Panc1 (cell line): ENCODE measurements at regions not wholly inside any gene's neighbourhood (a gene's known extent, or its start where the extent isn't known, plus 50 kb on each side); places are given as distances from the start of the nearest gene placed in this dataset.

Experiments used
- ATAC-seq: fragments of 200-7000 bp; cut with Tn5 transposase; 2 replicates; pipeline ENCODE4 v1.9.1; 2020; ENCODE audit warnings: mild to moderate bottlenecking, moderate library complexity
- BruUV-seq: library from RNA; stranded (reverse); fragments of 400-500 nt; replicated peaks from 2 replicates; lab custom pipeline; 2021; lab: Mats Ljungman, UMichigan
- CTCF ChIA-PET: fragments of 300-600 bp; sonication (Branson Sonifier 250); formaldehyde crosslinking; loops from one replicate; lab custom pipeline; 2022; ENCODE audit warnings: antibody characterized with exemption; lab: Charles Lee
- POLR2A ChIA-PET: fragments of 300-600 bp; sonication (Branson Sonifier 250); formaldehyde crosslinking; loops from one replicate; lab custom pipeline; 2022; ENCODE audit warnings: antibody characterized with exemption; lab: Charles Lee
- DNase-seq: peaks from one replicate; pipeline ENCODE4 v3.0.0-alpha.2; 2010; ENCODE audit warnings: low read depth, low spot score
- H3K27ac ChIP-seq: 2 replicates; pipeline ENCODE4 v1.5.1; 2011; ENCODE audit warnings: mild to moderate bottlenecking, low read length, inconsistent platforms
- H3K27me3 ChIP-seq: fragments of 200-500 bp; sonication (Bioruptor generic); 2 replicates; pipeline ENCODE4 v1.6.0; 2014; ENCODE audit warnings: low read length, inconsistent platforms; ENCODE audit not compliant: control insufficient read depth, insufficient read depth
- H3K36me3 ChIP-seq: fragments of 200-500 bp; sonication (Bioruptor generic); 2 replicates; pipeline ENCODE4 v1.5.1; 2014; ENCODE audit warnings: inconsistent platforms, mild to moderate bottlenecking, low read length, moderate library complexity; ENCODE audit not compliant: control insufficient read depth, insufficient read depth
- H3K4me1 ChIP-seq: 2 replicates; pipeline ENCODE4 v1.5.1; 2011; ENCODE audit warnings: inconsistent platforms, mild to moderate bottlenecking, low read length, moderate library complexity; ENCODE audit not compliant: control insufficient read depth, insufficient read depth
- H3K4me3 ChIP-seq, 2 experiments: 2 replicates each; pipeline ENCODE4 v1.5.1; 2011 to 2012; ENCODE audit warnings: low read depth in 2 of 2, low read length in 2 of 2, mild to moderate bottlenecking in 2 of 2, inconsistent platforms in 1 of 2, moderate library complexity in 1 of 2
- H3K9me3 ChIP-seq: fragments of 200-500 bp; sonication (Bioruptor generic); 2 replicates; pipeline ENCODE4 v1.5.1; 2014; ENCODE audit warnings: low read depth, mild to moderate bottlenecking, inconsistent platforms, low read length, moderate library complexity; ENCODE audit not compliant: control insufficient read depth, insufficient read depth
- POLR2AphosphoS5 ChIP-seq: IDR thresholded peaks from 2 replicates; pipeline ENCODE4 v1.6.1; 2012; ENCODE audit warnings: mild to moderate bottlenecking, low read depth, low read length, moderate library complexity
- SIN3A ChIP-seq: IDR thresholded peaks from 2 replicates; pipeline ENCODE4 v1.6.1; 2012; ENCODE audit warnings: low read depth, mild to moderate bottlenecking, low read length, moderate library complexity, borderline replicate concordance; ENCODE audit not compliant: insufficient read depth
- TCF7L2 ChIP-seq: IDR thresholded peaks from 2 replicates; pipeline ENCODE4 v1.6.1; 2011; ENCODE audit warnings: mild to moderate bottlenecking, low read depth, low read length, inconsistent platforms
- in situ Hi-C: cut with HindIII; loops from 2 replicates; pipeline ENCODE4 v1.10.0; 2016; ENCODE audit warnings: low sequenced_read_pairs, low pct_unique_long_range_greater_than_20kb
- intact Hi-C: fragments of 100-400 bp; cut with micrococcal nuclease; formaldehyde crosslinking; loops from one replicate; pipeline ENCODE4 v1.10.0; 2022; ENCODE audit not compliant: unreplicated experiment
- TF ChIP-seq, protein P1 (sequence below), 2 experiments: IDR thresholded peaks; 2 replicates each; pipeline ENCODE4 v1.6.1; 2011 to 2012; ENCODE audit warnings: low read depth in 2 of 2, control low read depth in 1 of 2, low read length in 1 of 2, mild to moderate bottlenecking in 1 of 2, moderate library complexity in 1 of 2; ENCODE audit not compliant: insufficient read depth in 1 of 2
- TF ChIP-seq, protein P2 (sequence below): fragments of 450-650 bp; IDR thresholded peaks from 2 replicates; pipeline ENCODE4 v1.5.1; 2017; ENCODE audit warnings: mild to moderate bottlenecking

DNA sequence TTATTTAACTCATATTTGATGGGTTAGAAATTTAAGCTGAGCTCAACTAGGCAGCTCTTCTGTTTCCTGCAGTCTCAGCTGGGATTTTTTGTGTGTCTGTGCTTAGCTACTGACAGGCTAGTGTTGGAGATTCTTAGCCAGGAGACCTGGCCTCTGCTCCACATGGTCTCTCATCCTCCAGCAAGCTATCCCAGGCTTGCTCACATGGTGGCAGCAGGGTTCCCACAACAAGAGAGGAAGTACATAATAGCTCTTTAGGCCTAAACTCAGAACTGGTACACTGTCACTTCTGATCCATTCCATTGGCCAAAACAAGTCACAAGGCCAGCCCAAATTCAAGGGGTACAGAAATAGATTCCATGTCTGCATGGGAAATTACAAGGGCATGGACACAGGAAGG is 406.2 kb downstream of the SUCLA2 start:
- intact Hi-C loops = no loop called here
- H3K36me3 ChIP-seq = no peaks in the 10 kb centered on the region
- DNase-seq = no peak
- no peak for ATAC-seq
- CTCF ChIA-PET = no interaction called here
- no TSS peak for BruUV-seq
- TF ChIP-seq TCF7L2 (no peak), POLR2AphosphoS5 (no peak), SIN3A (no peak)
- TF ChIP-seq, protein P1, sequence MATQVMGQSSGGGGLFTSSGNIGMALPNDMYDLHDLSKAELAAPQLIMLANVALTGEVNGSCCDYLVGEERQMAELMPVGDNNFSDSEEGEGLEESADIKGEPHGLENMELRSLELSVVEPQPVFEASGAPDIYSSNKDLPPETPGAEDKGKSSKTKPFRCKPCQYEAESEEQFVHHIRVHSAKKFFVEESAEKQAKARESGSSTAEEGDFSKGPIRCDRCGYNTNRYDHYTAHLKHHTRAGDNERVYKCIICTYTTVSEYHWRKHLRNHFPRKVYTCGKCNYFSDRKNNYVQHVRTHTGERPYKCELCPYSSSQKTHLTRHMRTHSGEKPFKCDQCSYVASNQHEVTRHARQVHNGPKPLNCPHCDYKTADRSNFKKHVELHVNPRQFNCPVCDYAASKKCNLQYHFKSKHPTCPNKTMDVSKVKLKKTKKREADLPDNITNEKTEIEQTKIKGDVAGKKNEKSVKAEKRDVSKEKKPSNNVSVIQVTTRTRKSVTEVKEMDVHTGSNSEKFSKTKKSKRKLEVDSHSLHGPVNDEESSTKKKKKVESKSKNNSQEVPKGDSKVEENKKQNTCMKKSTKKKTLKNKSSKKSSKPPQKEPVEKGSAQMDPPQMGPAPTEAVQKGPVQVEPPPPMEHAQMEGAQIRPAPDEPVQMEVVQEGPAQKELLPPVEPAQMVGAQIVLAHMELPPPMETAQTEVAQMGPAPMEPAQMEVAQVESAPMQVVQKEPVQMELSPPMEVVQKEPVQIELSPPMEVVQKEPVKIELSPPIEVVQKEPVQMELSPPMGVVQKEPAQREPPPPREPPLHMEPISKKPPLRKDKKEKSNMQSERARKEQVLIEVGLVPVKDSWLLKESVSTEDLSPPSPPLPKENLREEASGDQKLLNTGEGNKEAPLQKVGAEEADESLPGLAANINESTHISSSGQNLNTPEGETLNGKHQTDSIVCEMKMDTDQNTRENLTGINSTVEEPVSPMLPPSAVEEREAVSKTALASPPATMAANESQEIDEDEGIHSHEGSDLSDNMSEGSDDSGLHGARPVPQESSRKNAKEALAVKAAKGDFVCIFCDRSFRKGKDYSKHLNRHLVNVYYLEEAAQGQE (IDR thresholded peaks at IDR 0.05; ENCODE audit: insufficient read depth in 1 of 2, low read depth in 2 of 2, low read length in 1 of 2) = no peak
- TF ChIP-seq, protein P2, sequence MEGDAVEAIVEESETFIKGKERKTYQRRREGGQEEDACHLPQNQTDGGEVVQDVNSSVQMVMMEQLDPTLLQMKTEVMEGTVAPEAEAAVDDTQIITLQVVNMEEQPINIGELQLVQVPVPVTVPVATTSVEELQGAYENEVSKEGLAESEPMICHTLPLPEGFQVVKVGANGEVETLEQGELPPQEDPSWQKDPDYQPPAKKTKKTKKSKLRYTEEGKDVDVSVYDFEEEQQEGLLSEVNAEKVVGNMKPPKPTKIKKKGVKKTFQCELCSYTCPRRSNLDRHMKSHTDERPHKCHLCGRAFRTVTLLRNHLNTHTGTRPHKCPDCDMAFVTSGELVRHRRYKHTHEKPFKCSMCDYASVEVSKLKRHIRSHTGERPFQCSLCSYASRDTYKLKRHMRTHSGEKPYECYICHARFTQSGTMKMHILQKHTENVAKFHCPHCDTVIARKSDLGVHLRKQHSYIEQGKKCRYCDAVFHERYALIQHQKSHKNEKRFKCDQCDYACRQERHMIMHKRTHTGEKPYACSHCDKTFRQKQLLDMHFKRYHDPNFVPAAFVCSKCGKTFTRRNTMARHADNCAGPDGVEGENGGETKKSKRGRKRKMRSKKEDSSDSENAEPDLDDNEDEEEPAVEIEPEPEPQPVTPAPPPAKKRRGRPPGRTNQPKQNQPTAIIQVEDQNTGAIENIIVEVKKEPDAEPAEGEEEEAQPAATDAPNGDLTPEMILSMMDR = no peak
- H3K27ac ChIP-seq = no peak overlapping the region
- no peaks in the 10 kb centered on the region for H3K27me3 ChIP-seq
- no peaks in the 10 kb centered on the region for H3K9me3 ChIP-seq
- in situ Hi-C loops = no loop called here
- no peak overlapping the region for H3K4me3 ChIP-seq
- H3K4me1 ChIP-seq = no peaks in the 10 kb centered on the region
- POLR2A ChIA-PET = no interaction called here

DNA sequence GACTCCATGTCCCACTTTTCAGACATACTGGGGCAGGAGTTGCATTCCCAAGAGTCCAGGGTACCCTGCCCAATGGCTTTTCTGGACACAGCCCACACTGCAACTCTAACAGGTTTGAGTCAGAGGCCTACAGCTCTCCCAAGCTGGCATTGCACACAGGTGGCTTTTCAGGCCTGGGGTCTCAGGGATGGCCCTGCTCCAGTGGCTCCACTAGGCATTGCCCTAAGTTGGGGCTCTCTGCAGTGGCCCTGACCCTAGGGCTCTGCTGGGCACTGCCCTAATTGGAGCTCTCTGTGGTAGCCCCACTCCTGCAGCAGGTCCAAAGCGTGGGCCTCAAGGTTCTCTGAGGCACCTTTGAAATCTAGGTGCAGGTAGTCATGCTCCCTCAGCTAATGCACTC is 408.8 kb downstream of the SUCLA2 start:
- no peaks in the 10 kb centered on the region for H3K27me3 ChIP-seq
- ATAC-seq = no peak
- no peak overlapping the region for H3K4me3 ChIP-seq
- in situ Hi-C loops = no loop called here
- H3K36me3 ChIP-seq = no peaks in the 10 kb centered on the region
- intact Hi-C loops = no loop called here
- no peaks in the 10 kb centered on the region for H3K9me3 ChIP-seq
- ChIA-PET CTCF (no interaction called here), POLR2A (no interaction called here)
- no TSS peak for BruUV-seq
- H3K4me1 ChIP-seq = no peaks in the 10 kb centered on the region
- DNase-seq = no peak
- no peak overlapping the region for H3K27ac ChIP-seq
- TF ChIP-seq, protein P2 = no peak
- no peak for TF ChIP-seq SIN3A
- no peak for TF ChIP-seq POLR2AphosphoS5
- TF ChIP-seq TCF7L2 = no peak
- TF ChIP-seq, protein P1 (IDR thresholded peaks at IDR 0.05; ENCODE audit: insufficient read depth in 1 of 2, low read depth in 2 of 2, low read length in 1 of 2) = no peak
